ENCODE measurements at regions not wholly inside any gene's neighbourhood (a gene's known extent, or its start where the extent isn't known, plus 50 kb on each side); places are given as distances from the start of the nearest gene placed in this dataset.

DNA sequence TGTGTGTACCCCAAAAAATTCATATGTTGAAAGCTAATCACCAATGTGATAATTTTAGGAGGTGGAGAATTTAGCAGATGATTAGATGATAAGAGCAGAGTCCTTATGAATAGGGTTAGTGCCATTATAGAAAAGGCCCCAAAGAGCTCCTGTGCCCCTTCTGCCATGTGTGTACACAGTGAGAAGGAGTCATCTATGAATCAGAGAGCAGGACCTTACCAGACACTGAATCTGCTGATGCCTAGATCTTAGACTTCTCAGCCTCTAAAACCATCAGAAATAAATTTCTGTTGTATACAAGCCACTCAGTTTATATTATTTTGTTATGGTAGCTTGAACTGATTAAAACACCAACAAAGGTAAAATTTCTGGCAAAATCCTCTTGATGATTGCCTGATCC is 560.0 kb upstream of the CDH2 start:
- H3K56ac ChIP-seq (ENCODE audit: insufficient read length, low read depth, low read length), result no peak overlapping the region
- Mint-ChIP-seq H3K9me3 (no peaks in the 10 kb centered on the region; a peak in 1 of 5 replicates), H3K4me3 (no peak overlapping the region), H3K27ac (no peak overlapping the region), H3K27me3 (ENCODE audit: low read depth) (no peaks in the 10 kb centered on the region), H3K4me1 (peaks cover 11 to 12% of the 10 kb centered on the region in 2 experiments), H3K36me3 (ENCODE audit: insufficient read depth in 1 of 3, low read depth in 3 of 3) (peaks cover 0 to 2% (median 0%) of the 10 kb centered on the region in 3 experiments; a peak in 1 of 7 replicates)
- no peak overlapping the region for H3K23ac ChIP-seq (ENCODE audit: insufficient read length, low read depth, low read length)
- no peak overlapping the region for H2BK20ac ChIP-seq (ENCODE audit: low read depth, low read length, poor library complexity, severe bottlenecking)
- TF ChIP-seq, protein P1, sequence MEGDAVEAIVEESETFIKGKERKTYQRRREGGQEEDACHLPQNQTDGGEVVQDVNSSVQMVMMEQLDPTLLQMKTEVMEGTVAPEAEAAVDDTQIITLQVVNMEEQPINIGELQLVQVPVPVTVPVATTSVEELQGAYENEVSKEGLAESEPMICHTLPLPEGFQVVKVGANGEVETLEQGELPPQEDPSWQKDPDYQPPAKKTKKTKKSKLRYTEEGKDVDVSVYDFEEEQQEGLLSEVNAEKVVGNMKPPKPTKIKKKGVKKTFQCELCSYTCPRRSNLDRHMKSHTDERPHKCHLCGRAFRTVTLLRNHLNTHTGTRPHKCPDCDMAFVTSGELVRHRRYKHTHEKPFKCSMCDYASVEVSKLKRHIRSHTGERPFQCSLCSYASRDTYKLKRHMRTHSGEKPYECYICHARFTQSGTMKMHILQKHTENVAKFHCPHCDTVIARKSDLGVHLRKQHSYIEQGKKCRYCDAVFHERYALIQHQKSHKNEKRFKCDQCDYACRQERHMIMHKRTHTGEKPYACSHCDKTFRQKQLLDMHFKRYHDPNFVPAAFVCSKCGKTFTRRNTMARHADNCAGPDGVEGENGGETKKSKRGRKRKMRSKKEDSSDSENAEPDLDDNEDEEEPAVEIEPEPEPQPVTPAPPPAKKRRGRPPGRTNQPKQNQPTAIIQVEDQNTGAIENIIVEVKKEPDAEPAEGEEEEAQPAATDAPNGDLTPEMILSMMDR (conservative IDR thresholded peaks at IDR 0.05), result no peak
- DNase-seq, result no peak
- H3K4me2 ChIP-seq (ENCODE audit: insufficient read depth, insufficient read length, low read length), result no peak overlapping the region
- no peaks in the 10 kb centered on the region for H3K79me2 ChIP-seq (ENCODE audit: insufficient read depth, low read length)
- no peaks in the 10 kb centered on the region for H3K23me2 ChIP-seq (ENCODE audit: insufficient read length, low read depth, low read length, poor library complexity, severe bottlenecking)
- no peak overlapping the region for H2BK120ac ChIP-seq (ENCODE audit: low read depth, low read length, poor library complexity, severe bottlenecking)
- H3K27ac ChIP-seq (ENCODE audit: insufficient read length, low read depth, low read length), result no peak overlapping the region
- H4K5ac ChIP-seq (ENCODE audit: insufficient read length, low read depth, low read length), result no peak overlapping the region
- H4K8ac ChIP-seq (replicated peaks; ENCODE audit: insufficient read length, low read depth, low read length), result no peak overlapping the region
- H3K9ac ChIP-seq (ENCODE audit: extremely low read depth, insufficient read length, low read length), result no peak overlapping the region
- no peak overlapping the region for H2BK15ac ChIP-seq (ENCODE audit: low read depth, low read length)
- H3K4ac ChIP-seq (ENCODE audit: low read depth, low read length), result no peak overlapping the region
- H2AK5ac ChIP-seq (ENCODE audit: insufficient read length, low read length), result no peak overlapping the region
- no peak overlapping the region for H2BK5ac ChIP-seq (ENCODE audit: insufficient read length, low read length)
- no peaks in the 10 kb centered on the region for H3K27me3 ChIP-seq (ENCODE audit: insufficient read depth, low read length)
- H2BK12ac ChIP-seq (ENCODE audit: insufficient read length, low read depth, low read length), result no peak overlapping the region
- H3T11ph ChIP-seq (ENCODE audit: low read length), result no peak overlapping the region
- no peaks in the 10 kb centered on the region for H4K20me1 ChIP-seq (ENCODE audit: control insufficient read depth, insufficient read depth, insufficient read length)
- no peaks in the 10 kb centered on the region for H3K9me3 ChIP-seq (ENCODE audit: control insufficient read depth, low read depth, low read length)
- H4K91ac ChIP-seq (ENCODE audit: insufficient read length, low read depth, low read length), result no peak overlapping the region
- H2AFZ ChIP-seq (ENCODE audit: low read length), result no peak overlapping the region
- H3K14ac ChIP-seq (ENCODE audit: insufficient read depth, low read length), result no peak overlapping the region
- H3K4me1 ChIP-seq (ENCODE audit: insufficient read depth, low read length), result no peaks in the 10 kb centered on the region; the same call in 1 of the 2 replicates
- no peak overlapping the region for H3K18ac ChIP-seq (ENCODE audit: insufficient read length, low read depth, low read length)
- no peaks in the 10 kb centered on the region for H3K79me1 ChIP-seq (ENCODE audit: insufficient read depth, low read depth, low read length, poor library complexity, severe bottlenecking)
